NCI-H82 (cell line): ENCODE measurements at regions not wholly inside any gene's neighbourhood (a gene's known extent, or its start where the extent isn't known, plus 50 kb on each side); places are given as distances from the start of the nearest gene placed in this dataset.
"Not testable (repeated sequence)": the region's sequence is repeated elsewhere in the genome, so short reads cannot be mapped to it uniquely, and the experiment has no call there.

Source experiments
- DNase-seq: peaks from one replicate; lab custom pipeline; 2025; lab: John Stamatoyannopoulos, UW

DNA sequence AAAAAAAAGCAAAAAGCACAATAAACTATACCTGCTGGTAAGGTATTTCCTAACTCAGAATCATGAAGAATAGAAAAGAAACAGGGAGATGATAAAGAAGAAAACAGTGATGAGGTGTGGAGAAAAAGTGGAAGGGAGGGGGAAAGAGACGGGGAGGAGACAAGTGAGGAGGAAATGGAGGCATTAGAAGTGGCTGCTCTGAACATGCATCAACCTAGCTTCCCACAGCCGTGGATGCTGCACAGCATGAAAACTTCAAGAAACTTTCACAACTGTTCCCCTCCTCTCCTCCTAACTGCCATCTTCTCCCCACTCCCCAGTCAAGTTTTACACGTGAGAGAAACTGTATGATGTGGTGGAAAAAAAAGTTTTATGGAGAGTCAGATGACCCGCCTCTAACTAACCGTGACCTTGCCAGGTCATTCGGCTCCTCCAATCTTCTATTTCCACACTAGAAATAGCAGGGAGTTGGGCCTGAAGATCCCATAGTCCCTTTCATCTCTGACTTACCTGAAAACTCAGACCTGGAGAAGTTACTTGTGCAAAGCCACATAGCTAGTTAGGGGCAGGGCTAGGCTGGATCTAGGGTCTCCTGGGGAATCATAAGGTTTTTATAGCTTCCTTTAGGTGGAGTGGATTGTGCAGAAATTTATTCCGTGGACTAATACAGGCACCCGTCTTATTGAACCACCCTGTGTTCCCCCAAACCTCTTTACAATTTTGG is 461.9 kb downstream of the KLF5 start:
- no peak for DNase-seq

DNA sequence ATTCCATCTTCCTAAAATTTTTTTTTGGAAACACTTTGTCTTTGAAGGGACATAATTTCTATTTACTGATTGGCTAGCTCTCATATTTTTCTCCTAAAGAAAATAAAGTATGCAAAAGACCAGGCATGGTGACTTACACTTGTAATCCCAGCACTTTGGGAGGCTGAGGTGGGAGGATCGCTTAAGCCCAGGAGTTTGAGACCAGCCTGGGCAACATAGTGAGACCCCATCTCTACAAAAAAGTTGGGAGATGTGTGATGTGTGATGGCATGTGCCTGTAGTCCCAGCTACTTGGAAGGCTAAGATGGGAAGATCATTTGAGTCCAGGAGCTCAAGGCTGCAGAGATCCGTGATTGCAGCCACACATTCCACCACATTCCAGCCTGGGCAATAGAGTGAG is 461.3 kb downstream of the KLF5 start:
- DNase-seq, result not testable (repeated sequence)

DNA sequence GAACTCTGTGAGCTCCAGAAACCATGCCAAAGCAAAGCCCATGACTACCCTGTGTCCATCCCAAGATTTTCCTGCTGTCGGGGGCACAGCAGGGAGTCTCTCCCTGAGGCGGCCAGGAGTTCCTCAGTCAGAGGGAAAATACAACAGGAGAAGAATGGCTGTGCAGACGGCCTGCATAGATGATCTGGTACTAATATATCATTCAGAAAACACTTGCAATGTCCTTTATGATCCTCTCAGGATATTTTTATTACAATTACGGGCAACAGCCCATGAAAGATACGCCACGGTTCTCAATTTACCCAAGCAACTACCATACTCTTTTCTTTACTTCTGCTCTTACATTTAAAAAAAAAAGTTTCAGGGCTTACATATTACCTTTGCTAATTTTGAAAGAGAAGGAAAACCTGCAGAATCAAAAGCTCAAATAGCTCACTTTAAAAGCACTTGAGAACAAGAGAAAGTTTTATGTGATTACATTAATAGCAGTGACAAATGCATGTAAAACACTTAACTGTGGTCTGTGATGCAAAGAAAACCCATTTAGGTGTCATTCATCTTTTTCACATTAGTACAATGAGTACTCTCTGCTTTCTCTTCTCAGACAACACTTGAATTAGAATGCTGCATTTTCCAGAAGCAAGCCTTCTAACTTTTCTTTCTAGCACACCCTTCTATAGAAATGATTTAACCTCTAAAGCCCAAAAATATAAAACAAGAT is 460.8 kb downstream of the KLF5 start:
- DNase-seq, result no peak

DNA sequence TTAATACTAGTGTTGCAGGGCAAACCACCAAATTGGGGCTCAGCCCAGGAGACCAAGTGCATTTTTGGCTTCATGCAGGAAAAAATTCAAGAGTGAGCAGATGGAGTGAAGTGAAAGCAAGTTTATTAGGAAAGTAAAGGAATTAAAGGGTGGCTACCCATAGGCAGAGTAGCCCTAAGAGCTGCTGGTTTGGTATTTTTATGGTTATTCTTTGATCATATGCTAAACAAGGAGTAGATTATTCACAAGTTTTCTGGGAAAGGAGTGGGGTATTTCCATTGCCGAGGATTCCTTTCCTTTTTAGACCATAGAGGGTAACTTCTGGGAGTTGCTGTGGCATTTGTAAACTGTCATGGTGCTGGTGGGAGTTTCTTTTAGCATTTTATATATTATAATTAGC is 459.0 kb downstream of the KLF5 start:
- DNase-seq, result no peak

DNA sequence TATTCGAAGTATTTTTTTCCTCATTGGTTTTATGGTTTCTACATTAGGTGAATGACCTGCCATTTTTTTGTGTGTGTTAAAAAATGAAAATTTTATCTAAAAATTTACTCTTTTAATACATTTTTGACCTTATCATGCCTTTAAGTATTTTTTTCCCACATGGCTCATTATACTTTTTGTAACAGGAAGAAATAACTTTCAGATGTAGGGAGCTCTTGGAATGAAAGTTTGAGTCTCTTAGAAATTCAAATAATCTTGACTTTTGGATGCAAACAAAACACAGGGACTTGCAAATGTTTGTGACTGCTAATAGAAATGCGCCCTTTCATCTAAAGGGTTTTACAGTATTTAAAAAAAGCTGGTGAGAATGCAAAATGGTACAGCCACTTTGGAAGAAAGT is 457.9 kb downstream of the KLF5 start:
- DNase-seq, result no peak

DNA sequence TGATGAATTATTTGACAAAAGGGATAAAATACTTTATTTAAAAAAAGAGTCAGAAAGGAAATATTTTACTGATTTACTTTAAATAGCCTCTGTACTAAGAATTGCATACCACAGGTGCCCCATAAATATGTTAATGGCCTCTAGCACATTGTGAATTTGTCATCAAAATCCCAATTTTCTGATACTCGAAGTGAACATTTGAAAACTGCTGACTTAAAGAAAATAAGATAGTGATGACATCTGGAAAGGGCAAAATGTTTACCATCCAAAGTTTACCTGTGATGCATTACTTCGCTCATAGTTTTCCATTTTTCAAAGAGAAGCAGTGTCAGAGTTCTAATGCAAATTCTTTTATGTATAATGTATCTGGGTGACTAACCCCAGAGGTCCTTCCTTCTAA is 455.4 kb downstream of the KLF5 start:
- DNase-seq, result no peak

DNA sequence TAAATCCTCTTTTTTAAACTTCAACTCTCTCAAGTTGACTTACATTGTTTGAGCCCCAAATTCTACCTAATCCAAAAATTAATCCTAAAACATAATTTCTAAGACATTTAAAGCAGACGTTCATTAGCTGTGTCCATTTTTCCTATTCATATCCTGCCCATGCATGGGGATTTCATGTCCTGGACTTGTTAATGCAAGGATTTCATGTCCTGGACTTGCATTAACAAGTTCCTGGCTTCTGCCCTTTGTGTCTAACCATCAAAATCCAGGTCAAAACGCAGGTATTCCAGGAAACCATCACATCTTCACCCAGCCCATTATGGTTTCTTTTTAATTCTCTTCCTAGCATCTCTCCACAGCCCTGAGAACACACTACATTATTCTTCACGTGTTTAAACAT is 454.9 kb downstream of the KLF5 start:
- DNase-seq, result no peak

DNA sequence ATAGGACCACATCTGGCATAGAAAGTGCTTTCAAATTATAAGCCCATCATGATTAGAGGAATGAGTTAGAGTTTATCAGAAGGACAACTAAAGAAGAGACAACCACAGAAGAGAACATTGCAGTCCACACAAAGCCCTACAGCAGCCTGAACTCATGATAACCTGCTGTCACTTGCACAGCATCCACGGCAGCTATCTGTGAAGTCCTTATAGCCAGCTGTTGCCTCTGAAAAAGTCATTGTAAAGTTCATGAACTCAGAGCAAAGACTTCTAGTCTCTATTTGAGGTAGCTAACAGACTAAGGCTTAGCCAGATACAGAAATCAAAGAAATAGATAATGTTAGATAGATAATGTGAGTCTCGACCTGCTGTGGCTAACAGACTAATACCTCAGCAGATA is 450.0 kb downstream of the KLF5 start:
- DNase-seq, result no peak

DNA sequence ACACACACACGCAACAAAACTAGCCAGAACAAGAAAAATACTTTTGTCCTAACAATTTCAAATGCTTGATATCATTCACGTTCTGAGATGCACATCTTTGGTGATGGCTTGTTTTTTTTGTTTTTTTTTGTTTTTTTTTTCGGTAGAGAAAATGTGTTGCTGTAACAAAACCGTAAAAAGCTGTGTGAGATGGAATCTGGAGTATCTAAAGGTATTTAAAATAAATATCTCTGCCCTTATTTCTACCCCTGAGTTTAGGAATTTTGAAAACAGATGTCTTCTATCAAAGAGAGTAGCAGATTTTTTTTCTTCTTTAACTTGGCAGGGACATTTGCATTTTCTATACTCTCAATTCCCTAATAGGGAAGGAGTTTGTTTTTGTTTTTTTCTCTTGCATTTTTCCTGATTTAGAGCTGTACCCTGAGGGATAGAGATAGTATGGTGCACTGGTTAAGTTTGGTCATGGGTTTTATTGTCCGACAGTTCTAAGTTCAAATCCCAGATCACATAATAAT is 446.6 kb downstream of the KLF5 start:
- DNase-seq, result no peak

DNA sequence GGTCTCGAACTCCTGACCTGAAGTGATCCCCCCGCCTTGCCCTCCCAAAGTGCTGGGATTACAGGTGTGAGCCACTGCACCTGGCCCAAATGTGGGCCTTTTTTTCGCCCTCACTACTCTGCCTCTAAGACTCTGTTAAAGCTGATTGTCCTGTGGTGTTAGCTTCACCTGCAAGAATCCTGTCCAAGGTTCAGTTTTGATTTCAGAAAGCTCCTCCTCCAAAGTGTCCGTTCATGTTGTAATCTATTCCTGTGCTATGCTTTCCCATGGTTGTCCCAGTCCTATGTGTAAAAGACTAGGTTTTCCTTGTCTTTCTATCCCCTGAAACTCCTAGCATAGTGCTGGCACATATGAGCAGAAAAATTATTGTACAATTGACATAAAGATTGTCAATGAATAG is 440.9 kb downstream of the KLF5 start:
- no peak for DNase-seq

DNA sequence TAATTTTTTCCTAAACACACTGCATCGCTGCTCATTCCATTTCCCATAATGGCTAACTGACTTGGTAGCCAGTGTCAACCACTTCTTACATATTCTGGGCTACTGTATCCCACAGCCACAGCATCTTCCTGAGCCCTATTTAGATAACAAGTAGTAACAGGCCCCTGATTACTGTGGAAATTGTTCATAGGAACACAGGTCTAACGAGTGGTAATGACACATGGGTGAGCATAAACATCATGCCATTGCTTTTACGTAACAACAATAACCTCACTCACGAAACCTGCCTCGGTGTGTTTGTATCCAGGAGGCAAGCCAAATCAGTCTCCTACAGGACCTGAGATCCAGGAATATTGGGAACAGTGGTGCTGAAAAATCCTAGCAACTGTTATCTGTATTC is 438.6 kb downstream of the KLF5 start:
- DNase-seq, result no peak

DNA sequence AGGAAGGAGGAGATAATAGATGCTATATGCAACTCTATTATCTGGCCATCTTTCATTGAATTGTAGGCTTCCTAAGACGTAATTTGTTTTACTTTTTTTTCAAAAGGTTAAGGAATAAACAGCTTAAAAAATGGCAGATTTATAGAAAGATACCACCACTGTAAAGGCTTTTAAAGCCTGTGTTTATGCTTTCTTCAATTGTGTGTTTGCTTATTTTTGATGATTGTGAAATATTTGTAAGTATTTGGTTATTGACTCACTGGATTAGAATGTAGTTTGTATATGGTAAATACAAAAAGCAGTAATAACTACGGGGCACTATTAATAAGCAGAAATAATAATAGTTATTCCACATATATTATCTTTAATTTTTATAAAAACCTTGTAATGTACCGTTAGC is 437.9 kb downstream of the KLF5 start:
- DNase-seq, result no peak

DNA sequence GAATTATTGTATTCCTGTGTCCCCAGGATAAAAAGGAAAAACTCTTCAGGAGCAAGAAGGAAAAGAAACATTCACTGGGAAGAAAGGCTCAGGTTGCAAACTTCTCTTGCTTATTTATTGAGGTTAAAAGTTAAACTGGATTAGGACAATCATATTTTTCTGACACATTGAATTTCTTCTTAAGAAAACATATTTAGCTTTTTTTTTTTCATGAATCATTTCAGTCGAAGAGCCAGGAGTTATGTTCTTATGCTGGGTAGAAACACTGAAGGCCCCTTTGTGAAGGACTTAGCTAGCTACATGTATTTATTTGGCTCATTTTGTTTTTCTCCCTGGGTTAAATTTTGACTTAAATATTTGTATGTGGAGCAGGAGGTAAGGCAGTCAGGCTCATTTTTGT is 434.0 kb downstream of the KLF5 start:
- DNase-seq, result no peak

DNA sequence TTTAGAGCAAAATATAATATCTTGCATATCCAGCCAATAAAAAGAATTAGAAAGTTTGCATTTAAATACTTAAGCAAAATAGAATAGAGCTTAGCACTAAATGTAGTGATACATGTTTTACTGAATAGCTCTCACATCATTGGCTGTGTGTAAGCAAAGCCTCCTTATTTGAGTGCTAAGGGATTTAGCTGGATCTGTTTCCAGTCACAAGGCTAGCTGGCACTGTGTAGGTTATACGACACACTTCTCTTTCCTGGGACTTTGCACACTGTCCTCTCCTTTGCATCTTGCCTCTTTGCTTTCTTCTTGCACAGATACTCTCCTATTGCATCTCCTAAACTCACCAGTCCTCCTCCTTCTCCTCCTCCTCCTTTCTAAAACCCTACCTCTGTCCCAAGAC is 423.8 kb downstream of the KLF5 start:
- no peak for DNase-seq

DNA sequence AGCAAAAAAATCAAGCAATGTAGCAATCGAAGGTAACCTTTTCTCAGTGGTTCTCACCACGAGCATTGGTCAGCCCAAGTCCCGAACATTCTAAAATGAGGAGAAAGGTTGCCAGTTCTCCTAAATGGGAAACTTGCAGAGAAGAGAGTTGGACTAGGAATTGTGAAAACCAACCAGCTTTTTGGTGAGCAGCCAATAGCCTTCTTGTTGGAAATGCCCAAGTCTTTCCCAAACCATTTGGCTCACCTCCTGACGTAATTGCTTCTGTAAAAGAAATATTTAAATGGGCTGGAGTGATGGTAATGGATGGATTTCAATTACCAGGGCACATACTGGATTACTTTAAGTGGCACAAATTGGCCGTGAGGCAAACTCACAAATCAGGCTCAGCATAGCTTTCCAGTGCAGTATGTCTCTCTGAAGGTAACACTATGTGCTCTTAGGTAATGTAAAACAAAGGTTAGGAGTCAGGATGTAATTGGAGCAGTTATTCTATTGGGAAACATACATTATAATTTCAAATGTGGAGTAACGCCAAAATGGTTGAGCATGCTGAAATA is 423.2 kb downstream of the KLF5 start:
- no peak for DNase-seq

DNA sequence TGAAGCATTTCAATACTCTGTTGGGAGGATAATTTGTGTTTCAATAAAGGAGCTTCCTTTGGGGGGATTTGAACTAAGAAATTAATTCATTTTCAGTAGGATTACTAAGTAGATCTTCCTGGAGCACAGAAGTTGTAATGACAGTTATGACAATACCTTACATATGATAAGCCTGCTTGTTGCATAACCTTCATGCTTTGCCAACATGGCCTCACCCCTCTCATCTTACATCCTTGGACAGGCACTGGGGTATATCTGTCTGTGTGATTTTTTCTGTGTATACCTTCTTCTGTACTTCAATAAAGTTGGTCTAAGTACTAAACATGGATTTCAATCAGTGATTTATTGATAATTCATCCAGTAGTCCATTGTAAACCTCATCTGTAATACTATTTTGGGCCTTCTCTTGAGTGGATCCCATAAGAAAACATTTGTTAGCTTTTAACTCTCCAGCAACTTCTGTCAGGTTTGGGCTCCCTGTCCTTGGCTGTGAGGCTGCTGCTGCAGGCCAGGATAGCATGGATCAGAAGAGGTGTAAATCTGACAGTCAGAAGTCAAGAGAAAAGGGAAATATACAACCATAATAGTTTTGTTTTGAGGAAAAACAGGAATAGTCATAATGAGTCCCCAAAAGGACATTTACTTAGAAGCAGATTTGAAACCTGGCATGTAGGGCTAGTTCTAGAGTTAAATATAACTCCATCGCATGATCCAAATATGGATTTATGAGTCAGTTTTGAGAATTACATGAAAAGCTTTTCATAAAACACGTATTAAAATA is 422.2 kb downstream of the KLF5 start:
- no peak for DNase-seq

DNA sequence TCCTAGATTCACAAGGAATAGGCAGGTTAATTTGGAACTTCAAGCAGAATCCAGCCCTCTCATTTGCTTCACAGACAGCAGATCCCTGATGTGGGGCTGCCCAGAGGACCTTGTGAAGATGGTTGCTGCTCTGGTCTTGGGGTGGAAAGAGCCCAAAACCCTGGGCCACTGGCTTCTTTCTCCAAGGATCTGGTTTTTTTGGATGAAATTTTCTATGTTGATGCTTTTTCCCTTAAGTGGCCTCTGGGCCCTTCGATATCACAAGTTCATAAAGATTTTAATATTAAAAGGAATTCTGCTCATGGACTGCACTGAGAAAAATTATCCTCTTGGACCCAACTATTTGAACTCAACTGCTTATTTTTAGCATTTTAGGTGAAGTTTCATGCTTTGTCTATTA is 421.1 kb downstream of the KLF5 start:
- no peak for DNase-seq

DNA sequence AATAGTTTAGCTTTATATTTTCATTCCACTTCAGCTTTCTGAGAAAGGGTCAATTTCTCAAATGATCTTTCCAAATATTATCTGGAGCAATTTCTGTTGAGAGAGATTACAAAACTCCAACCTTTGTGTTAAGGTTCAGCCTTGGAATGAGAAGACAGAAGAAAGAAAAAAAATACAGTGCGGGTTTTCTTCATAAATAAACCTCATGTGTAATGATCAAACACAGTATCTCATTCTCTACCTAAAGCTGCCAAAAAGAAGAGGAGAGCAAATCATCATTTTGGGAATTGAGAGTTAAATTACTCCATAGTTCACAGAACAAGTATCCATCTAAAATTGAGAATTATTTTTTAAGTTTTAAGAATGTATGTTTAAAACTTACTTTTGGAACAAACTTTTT is 420.5 kb downstream of the KLF5 start:
- no peak for DNase-seq

DNA sequence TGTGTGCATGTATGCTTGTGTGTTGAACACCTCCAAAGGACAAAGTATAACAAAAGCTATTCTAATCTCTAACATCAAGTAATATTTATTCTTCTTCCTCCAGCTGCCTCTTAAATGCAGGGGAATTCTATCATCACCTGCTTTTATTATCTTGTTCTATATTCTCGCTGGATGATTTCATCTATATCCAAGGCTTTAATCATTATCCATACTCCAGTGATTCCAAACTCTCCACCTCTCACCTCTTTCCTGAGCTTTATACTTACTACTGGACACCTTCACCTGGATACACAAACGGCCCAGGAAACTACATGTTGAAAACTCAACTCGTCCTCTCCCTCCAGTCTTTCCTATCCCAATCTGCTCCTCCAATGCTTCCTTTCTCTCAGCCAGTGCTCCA is 418.6 kb downstream of the KLF5 start:
- no peak for DNase-seq

DNA sequence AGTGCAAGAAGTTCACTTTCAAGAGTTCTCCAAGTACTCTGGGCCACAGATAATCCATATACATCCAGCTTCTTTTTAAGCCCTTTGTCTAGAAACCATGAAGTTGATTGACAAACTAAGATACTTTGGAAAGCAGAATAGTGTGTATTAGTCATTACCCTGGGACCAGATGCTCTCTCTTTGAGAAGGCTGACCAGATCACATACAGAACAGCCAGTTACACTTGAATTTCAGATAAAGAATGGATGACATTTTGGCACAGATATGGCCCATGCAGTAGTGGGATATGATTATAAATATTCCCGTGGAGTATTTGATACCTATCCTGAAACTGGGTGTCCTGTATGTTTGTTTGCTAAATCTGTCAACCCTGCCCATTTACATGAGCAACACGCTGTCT is 414.2 kb downstream of the KLF5 start:
- DNase-seq, result no peak

DNA sequence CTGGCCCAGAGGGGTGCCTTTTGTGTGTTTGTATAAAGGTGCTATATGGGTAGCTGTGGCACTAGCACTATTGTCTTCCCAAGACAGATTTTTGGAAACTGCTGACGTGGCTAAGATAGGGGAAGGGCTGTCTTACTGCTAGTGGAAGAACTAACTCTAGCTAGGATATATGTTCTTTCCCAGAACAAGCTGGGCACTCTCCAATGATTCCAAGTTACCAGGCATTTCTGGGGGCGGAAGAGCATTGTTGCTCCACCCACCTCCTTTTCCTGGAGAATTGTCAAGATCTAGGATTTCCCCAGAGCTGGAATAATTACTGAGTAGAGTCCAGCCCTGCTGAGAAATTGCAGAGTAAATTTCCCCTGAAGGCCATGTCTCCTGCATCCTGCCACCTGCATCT is 408.3 kb downstream of the KLF5 start:
- no peak for DNase-seq

DNA sequence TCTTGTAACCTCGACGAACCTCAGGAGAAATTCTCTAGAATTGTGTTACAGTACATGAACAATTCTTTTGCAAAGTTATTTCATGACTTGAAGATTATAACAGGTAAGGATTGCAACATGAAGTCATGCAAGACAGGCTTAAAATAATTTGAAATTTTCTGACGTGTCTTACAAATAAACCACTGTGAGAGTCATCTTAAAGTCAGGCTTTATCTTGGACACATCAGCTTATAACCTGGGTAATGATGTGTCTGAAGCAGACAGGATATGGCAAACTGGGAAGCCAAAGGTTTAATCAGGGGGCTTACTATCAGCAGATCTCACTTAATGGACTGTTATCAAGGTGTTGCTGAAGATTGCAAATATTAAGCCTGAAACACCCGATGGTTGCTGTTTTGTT is 407.8 kb downstream of the KLF5 start:
- DNase-seq, result no peak

DNA sequence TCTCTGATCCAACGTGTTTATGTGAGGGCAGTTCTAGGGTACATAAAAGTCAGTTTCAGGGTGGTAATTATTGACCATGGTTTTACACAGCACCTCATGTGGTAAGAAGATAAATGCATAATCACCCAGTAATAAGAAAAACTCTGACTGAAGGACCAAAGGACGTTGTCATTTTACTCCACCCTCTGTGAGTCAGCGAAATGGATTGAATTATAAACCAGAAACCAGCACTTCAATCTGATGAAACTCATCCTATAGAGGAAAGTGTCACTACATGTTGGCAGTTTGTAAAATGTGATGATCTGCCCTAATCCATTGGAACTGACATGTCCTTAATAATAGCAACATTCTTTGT is 406.8 kb downstream of the KLF5 start:
- no peak for DNase-seq
